C4-2B (cell line): ENCODE measurements at regions not wholly inside any gene's neighbourhood (a gene's known extent, or its start where the extent isn't known, plus 50 kb on each side); places are given as distances from the start of the nearest gene placed in this dataset.
"Not testable (repeated sequence)": the region's sequence is repeated elsewhere in the genome, so short reads cannot be mapped to it uniquely, and the experiment has no call there.

Experiments
- H3K27ac ChIP-seq: fragments of 450-650 bp; 2 replicates; pipeline ENCODE4 v1.5.1; 2017
- CTCF ChIP-seq: fragments of 450-650 bp; conservative IDR thresholded peaks from 2 replicates; pipeline ENCODE4 v1.5.1; 2017; ENCODE audit warnings: mild to moderate bottlenecking
- ZFX ChIP-seq: fragments of 450-650 bp; IDR thresholded peaks from 2 replicates; pipeline ENCODE4 v1.6.1; 2017

- TF ChIP-seq ZFX (no peak), CTCF (no peak)
- H3K27ac ChIP-seq = no peak overlapping the region
These were observed 524.0 kb downstream of the LRRIQ3 start for GRCh38 chr1:73673971-73674370.

- no peak overlapping the region for H3K27ac ChIP-seq
- TF ChIP-seq CTCF (no peak), ZFX (no peak)
These were observed 526.4 kb downstream of the LRRIQ3 start for GRCh38 chr1:73671530-73671929.

GRCh38 chr1:73667959-73668358, 530.0 kb downstream of the LRRIQ3 start:
- not testable (repeated sequence) for H3K27ac ChIP-seq

- no peak for TF ChIP-seq ZFX
- H3K27ac ChIP-seq = no peak overlapping the region
These were observed 535.5 kb downstream of the LRRIQ3 start for GRCh38 chr1:73662526-73662925.

GRCh38 chr1:73659136-73659535, 538.8 kb downstream of the LRRIQ3 start:
- TF ChIP-seq ZFX = no peak
- TF ChIP-seq CTCF = no peak
- no peak overlapping the region for H3K27ac ChIP-seq

GRCh38 chr1:73654714-73655113, 543.3 kb downstream of the LRRIQ3 start:
- no peak for TF ChIP-seq CTCF
- no peak for TF ChIP-seq ZFX
- H3K27ac ChIP-seq = no peak overlapping the region

- TF ChIP-seq CTCF (no peak), ZFX (no peak)
These were observed 553.8 kb downstream of the LRRIQ3 start for GRCh38 chr1:73644198-73644597.

GRCh38 chr1:73639494-73639893, 558.5 kb downstream of the LRRIQ3 start:
- H3K27ac ChIP-seq = no peak overlapping the region
- TF ChIP-seq ZFX = no peak
- no peak for TF ChIP-seq CTCF

More at GRCh38 chr1:73644198-73644597, 553.8 kb downstream of the LRRIQ3 start:
- H3K27ac ChIP-seq = no peak overlapping the region

GRCh38 chr1:73637264-73637663, 560.7 kb downstream of the LRRIQ3 start:
- no peak for TF ChIP-seq CTCF
- TF ChIP-seq ZFX = no peak
- H3K27ac ChIP-seq = no peak overlapping the region
